Activated T-cell treated with anti-CD3 and anti-CD28 coated beads for 1 hour (primary cell): ENCODE measurements at regions not wholly inside any gene's neighbourhood (a gene's known extent, or its start where the extent isn't known, plus 50 kb on each side); places are given as distances from the start of the nearest gene placed in this dataset.
"Not testable (repeated sequence)": the region's sequence is repeated elsewhere in the genome, so short reads cannot be mapped to it uniquely, and the experiment has no call there.

Source experiments
- DNase-seq: peaks from one replicate; pipeline ENCODE4 v3.0.0-alpha.2; 2020; ENCODE audit warnings: low read depth

DNA sequence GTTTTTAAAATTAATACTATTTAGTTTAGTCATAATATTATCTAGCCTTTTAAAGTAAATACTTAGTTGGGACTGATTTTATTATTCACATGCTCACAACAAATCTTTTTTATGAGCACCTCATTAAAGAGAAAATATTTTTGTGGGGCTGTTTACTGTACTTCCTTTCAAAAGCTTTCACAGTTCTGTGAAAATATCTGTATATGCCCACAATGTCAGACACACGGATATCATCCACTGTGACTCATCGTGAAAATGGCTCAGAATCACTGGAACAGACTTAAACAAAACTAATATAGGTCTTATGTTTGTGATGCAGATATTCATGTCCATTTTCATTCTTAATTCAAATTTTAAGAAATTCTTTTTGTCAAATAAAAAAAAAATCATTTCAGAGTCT lies 305.2 kb downstream of the RAB38 start:
- DNase-seq: no peak

DNA sequence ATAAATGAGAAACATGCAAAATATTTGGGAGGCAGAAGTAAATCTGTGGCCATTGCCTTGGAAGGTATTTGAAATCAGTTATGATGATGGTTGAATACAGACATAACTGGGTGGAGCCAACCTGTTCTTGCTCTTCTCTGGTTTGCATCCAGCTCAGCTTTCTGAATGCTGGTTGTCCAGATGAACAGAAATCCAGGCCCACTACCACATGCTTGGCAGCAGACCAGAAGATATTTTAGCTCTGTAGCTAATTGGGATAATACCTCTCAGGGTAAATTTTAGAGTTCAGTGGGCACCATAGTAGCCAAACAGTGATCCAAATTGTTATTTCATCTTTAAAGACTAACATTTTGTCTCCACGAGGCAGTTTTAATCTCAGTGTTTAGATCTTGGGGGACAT lies 308.3 kb downstream of the RAB38 start:
- no peak for DNase-seq

DNA sequence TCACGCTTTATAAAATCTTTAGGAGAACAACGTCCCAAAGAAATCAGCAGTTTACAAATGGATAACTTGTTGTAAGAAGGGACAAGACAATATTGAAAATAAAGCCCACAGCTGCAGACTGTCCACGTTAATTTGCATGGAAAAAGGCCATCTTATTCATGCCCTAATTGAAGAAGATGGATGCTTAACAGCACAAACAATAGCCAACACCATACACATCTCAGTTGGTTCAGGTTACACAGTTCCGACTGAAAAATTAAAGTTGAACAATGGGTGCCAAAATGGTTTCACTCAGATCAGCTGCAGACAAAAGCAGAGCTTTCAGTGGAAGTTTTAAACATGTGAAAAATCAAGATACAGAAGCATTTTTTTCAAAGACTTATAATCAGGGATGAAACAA lies 314.2 kb downstream of the RAB38 start:
- DNase-seq: no peak

DNA sequence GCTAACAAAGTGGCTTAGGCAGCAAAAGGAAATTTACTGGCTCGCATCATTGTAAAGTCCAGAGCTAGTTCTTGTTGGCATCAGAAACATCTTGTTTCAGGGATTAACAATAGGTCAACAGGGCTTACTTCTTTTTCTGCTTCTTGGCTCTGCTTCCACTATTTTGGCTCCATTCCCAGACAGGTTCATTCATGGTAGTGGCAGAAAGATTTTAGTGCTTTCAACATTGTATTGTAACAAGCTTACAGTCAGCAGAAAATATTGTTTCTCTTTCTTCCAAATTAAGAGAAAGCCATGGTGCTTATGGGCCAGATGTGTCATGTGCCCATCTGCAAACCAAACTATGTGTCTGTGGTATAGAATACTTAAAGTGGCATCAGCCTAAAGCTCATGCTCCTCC lies 315.6 kb downstream of the RAB38 start:
- no peak for DNase-seq

DNA sequence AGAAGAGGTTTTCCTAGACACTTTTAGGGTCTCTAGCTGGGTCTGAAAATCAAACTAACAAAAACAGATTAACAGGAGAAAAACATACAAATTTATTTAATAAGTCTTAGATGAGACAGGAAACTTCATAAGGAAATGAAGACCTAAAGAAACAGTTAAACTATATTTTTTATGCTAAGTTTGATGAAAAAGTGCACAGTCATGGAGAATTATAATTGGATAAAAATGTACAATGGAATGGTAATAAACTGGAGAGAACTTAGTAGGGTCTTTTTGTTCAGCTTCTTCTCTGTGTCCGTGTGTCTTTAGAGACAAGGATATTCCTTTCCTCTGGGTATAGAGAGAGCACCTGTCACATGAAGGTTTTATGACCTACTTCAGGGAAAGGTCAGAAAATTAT lies 323.4 kb downstream of the RAB38 start:
- DNase-seq: no peak

DNA sequence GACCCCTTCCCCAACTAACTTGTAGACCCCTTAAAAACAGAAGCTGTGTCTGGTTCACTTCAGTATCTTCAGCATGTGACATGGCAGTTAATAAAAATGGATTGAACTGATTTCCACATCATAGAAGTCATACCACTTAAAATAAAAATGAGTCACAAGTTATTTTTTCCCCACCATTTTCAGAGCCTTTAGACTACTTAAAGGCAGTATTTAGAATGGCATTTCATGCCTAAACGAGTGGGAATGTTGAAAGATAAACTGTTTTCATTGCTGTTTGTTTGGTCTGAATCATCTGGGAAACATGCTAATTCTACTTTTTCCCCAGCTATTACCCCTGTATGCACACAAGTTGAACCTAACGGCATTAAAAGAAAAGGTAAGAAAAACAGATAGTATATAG lies 324.0 kb downstream of the RAB38 start:
- DNase-seq: no peak

DNA sequence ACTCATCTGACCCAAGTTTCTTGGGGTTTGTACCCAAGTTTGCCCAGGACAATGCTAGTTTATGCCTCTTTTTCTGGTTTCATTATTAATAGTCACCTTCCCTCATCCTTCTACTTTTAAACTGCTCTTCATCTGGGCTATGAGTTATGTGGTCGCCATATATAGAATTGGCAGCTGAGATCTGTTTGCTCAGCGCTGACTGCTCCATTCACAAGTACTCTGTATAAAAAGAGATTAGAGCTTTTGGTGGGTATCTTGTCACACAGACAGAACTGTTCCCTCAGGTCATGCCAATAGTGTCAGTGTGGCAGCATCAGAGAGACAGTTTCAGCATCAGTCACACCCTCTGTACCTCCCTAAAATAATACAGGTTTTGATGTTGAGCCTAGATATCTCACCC lies 326.0 kb downstream of the RAB38 start:
- no peak for DNase-seq

DNA sequence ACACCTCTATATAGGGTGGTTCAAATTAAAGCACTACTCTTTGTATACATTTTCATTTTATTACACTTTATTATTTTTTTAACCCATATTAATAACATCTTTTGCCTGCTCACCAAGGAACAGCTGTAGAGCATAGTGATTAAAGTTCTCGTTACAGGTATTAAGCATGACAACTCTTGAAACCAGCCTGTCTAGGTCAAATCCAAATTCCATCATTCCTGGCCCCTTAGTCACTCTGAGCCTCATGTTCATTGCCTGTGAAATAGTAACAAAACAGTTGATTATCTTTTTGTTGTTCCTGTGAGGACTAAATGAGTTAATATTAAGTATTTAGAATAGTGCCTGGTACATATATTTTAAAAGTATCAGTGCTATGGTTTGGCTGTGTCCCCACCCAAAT lies 334.5 kb downstream of the RAB38 start:
- DNase-seq: no peak

DNA sequence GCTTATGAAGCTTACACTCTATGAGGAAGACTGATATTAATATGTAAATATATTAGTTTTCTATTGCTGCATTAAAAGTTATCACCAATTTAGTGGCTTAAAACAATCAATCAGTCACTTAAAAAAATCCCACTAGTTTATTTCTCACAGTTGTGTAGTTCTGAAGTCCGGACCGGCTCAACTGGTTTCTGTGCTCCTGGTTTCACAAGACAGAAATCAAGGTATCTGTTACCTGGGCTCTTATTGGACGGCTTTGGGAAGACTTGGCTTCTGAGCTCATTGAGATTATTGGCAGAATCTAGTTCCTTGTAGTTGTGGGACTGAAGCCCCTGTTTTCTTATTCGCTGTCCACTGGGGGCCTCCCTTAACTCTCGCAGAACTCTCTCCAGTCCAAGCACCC lies 343.0 kb downstream of the RAB38 start:
- no peak for DNase-seq

DNA sequence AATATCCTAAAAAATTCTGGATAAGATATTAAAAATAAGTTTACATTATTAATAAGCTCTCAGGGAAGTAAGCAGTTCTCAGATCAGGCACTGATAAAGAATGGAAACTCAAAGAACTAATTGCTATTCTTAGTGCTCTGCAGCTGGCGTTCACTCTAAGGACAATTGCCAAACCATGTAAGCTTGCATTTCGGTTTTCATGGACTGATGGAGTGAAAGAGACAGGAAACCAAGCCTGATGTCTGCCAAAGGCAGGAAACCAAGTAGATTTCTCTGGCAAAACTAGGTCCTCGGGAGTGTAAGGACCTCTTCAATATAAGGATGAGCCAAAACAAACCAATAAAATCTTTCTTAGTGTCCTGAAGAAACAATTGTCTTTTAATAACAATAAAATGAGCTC lies 355.2 kb downstream of the RAB38 start:
- DNase-seq: no peak

DNA sequence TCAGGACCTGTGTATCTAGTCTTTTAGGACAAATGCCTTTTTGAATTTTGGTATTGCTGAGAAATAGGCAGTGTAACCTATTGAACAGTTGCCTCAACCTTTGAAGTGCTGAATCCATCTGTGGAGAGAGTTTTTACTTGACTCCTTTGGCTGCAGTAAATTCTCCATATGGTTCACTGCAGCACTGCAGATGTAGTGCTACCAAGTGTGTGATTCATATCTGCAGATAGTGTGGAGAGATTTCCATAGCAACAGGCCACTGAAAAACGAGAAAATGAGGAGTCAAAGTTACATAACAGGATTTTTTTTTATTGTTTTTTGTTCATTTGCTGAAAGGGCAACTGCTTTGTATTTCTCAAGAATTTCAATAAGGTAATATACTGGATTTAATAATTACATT lies 356.1 kb downstream of the RAB38 start:
- no peak for DNase-seq

DNA sequence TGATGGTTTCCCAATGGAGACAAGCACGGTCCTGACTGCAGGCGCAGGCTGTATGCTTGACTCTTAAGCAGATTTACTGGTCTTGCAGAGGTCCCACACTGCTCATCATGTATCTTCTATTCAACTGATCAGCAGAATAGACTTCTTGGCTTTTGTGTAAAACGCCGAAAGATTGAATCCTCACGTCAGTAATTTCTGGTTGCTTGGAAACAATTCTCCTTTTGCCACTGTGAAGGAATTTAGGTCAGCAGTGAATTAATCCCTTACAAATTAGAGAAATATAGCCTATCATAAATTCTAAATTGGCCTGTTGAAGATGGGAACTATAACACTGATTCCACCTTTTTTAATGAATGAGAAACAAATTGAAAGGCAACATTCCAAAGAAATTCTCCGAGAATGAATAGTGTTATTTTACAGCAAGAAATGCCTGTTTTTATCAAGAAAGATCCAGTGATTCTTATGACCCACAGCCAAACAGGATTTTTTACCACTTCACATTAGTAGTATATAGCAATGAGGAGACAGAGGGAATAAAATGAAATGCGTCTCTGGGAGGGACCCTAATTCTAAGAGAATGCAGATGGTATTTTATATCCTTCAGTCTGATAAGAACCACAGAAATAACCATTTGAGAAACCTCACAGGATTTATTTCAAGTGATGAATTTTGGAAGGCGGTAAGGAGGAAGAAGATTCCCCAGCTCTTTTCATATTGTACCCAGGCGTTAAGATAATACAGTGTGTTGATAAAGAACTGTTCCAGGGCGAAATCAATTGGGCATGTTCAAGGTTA lies 362.5 kb downstream of the RAB38 start:
- no peak for DNase-seq

DNA sequence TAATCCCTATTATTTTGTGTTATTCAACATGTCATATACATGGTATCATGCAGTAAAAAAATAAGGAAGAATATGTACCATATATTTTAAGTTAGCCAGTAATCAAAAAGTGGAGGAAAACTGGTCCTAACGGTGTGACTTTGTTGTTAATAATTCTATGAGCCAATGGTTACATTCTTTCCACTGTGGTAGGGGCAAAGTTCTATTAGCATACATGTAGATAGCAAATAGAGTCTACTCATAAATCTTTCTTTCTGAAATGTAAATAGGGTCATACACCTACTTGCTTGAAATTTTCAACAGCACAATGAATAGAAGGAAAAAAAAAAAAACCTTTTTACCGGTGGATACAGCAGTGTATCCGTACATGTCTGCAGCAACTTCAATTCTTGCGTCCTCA lies 364.8 kb downstream of the RAB38 start:
- DNase-seq: no peak

DNA sequence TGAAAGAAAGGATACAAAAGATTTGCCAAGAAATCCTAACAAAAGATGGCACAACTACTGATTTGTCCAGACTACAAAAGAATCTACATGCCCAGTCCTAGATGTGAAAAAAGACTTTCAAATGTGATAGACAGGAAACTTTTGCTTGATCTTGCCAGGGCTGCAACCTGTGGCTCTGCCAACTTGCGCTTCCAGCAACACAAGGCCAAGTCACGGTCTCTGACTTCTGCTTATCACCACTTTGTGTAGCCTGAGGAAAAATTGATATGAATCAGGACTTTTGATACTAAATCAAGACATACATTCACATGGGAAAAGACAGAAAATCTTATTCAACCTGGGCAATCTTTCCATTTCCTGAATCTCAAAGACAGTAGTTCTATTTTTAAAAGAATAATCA lies 366.0 kb downstream of the RAB38 start:
- DNase-seq: no peak

DNA sequence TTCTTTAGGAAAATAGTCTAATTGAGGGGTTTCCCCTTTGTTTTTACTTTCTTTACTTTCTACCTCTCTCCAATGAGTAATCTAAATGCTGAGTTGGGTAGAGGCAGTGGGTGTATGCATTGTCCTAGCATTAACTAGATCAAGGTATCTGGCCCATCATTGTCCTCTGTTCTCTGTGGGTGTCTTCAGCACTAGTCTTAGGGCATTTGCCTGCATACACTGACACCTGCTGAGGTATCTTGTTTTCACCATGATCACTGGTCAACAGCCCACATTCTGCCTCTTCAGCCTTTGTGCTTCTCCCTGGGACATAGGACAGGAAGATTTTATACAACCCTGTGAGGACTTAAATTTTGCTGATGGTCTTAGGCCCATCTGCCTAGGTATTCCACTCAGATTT lies 371.1 kb downstream of the RAB38 start:
- DNase-seq: no peak

DNA sequence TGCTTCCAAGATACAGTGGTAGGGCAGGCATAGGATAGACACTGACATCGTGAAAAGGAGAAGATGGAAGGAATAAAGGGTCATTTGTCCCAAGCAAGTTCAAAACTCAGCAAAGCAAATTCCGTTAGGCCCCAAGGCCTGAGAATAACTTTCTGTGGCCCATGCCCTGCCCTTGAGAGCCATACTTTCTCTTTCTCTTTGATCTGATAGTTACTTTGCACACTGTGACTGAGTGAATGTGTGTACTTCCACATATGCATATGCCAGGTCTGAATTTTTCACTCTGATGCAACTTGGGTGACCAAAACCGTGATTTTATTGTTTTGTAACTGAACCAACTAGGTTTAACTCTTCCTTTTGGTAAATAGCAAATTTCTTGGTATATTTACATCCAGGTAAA lies 371.5 kb downstream of the RAB38 start:
- no peak for DNase-seq

DNA sequence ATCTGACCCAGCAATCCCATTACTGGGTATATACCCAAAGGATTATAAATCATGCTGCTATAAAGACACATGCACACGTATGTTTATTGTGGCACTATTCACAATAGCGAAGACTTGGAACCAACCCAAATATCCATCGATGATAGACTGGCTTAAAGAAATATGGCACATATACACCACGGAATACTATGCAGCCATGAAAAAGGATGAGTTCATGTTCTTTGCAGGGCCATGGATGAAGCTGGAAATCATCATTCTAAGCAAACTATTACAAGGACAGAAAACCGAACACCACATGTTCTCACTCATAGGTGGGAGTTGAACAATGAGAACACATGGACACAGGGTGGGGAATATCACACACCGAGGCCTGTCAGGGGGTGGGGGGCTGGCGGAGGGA lies 390.4 kb downstream of the RAB38 start:
- DNase-seq: not testable (repeated sequence)

DNA sequence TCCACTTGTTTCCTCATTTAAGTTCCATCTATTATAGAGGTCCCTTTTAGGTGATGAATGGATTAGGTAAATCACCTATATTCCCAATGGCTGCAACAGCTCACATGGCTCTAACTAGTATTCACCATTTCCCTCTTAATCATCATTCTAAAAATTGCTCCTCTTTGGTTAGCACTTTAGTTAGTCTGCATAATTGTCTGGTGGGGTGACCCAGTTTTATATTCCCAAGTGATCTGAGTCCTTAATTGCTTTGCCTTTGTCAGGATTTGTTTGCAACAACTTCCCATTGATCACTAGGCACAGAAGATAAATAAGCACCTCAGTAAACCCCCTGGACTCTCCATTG lies 395.2 kb downstream of the RAB38 start:
- DNase-seq: no peak

DNA sequence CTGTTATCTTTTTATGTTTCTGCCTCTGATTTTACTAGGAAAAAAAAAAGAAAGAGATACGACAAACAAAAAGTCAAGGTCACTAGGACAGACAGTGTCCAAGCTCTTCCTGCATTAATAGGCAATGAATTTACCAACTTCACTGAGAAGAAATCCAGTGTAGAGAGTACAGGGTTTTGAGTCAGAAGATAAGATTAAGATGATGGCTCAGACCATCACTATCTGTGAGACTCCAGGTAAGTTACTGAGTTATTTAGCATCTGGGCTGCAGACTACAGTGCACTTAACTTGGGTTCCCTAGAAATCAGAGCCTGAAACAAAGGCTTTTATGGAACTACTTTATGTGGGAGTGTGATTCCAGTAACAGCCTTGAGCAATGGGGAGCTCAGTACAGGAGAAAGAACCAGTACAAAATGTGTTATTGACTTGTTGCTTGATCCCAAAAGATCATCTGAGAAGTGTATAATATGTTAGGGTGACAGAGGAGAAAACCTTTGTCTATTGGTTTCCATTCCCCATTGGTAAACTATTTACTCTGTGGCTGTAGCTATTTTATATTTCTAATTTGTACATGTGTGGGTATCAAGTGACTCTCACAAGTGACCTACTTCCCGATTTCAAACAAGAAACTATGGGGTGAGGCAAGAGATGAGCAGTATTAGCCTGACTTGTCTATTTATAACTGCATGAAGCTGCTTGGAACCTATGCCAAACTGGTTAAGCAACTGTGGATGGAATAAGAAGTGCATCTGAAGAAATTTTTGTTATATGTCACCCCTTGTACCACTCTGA lies 395.8 kb downstream of the RAB38 start:
- no peak for DNase-seq

DNA sequence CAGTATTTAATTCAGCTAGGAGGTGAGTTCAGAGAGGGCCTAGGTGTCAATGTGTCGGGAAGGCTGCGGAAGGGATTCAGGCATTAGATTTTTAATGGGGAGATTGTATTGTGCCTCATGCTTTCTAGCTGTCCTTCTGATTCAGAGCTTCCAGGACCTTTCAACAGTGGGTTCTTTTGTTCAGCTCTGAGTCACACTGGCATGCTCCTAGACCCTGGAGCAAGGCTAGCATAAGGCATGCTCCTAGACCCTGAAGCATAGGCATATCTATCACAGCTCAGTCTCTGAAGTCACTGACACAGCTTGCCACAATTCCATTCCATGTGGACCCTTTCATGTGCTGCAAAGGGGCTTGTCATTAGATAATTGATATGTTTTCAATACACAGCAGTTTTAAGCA lies 396.9 kb downstream of the RAB38 start:
- DNase-seq: no peak

DNA sequence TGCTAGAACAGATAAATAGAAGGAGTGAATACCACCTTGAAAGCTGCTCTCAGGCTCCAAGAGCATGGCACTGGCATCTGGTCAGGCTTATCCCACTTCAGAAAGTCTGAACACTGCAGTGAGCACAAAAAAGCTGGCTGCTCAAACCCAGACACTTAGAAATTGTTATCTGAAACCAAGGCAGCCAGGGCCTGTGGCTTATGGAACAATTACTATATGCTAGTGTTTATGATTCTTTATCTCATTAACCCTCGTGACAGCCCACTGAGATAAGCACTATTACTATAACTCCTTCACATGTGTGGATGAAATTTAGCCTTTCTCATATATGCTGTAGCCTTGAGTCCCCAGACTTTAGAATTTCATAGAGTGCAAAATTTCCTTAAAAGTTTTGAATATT lies 400.2 kb downstream of the RAB38 start:
- DNase-seq: no peak

DNA sequence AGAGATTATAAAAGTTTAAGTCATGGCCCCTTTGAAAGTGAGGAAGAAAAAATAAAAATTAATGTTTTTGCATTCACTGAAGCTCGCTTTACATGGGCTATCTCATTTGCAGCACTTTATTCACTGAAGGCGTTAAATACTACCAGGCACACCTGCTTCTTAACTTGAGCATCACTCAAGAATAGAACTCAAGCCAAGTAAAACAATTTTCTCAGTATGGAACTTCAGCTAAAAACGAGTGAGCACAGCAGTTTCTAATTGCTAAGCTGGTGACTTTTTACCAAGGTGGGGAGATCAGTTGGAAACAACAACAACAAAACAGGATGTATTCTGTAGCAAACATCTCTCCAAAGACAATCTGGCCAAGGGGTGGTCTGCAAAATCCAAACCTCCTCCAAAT lies 405.6 kb downstream of the RAB38 start:
- no peak for DNase-seq

DNA sequence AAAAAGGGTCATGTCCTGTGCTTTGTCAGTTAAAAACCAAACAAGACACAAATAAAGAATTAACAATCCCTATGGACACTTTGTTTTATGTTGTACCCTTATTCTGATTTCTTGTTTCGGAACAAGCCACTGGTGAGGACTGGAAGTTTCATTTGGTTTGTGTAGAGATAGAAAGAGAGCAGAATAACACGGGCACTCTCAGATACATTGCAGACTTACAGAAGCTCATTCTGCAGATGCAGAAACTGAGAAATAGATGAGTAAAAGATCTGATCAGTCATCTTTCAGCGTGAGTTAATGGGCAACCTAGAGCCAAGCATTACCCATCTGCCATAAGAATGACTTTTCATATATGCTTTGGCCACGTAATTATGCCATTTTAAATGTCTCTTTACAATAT lies 407.6 kb downstream of the RAB38 start:
- no peak for DNase-seq

DNA sequence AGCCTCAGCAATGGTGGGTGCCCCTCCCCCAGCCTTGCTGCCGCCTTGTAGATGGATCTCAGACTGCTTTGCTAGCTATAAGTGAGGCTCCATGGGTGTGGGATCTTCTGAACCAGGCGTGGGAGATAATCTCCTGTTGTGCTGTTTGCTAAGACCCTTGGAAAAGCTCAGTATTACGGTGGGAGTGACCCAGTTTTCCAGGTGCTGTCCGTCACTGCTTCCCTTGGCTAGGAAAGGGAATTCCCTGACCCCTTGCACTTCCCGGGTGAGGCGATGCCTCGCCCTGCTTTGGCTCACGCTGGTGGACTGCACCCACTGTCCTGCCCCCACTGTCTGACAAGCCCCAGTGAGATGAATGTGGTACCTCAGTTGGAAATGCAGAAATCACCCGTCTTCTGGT lies 411.2 kb downstream of the RAB38 start:
- DNase-seq: not testable (repeated sequence)
